HUES48 (cell line): ENCODE measurements at regions not wholly inside any gene's neighbourhood (a gene's known extent, or its start where the extent isn't known, plus 50 kb on each side); places are given as distances from the start of the nearest gene placed in this dataset.
"Not testable (repeated sequence)": the region's sequence is repeated elsewhere in the genome, so short reads cannot be mapped to it uniquely, and the experiment has no call there.

ENCODE experiments used
- H3K27ac ChIP-seq: one replicate; pipeline ENCODE4 v1.7.0; 2013; ENCODE audit warnings: low read depth, low read length, inconsistent platforms
- H3K27me3 ChIP-seq: 2 replicates; pipeline ENCODE4 v1.6.1; 2013; ENCODE audit warnings: mild to moderate bottlenecking, low read length; ENCODE audit not compliant: control insufficient read depth, insufficient read depth
- H3K36me3 ChIP-seq: 2 replicates; pipeline ENCODE4 v1.6.1; 2013; ENCODE audit warnings: low read length; ENCODE audit not compliant: control insufficient read depth, insufficient read depth
- H3K4me1 ChIP-seq: 2 replicates; pipeline ENCODE4 v1.6.1; 2013; ENCODE audit warnings: mild to moderate bottlenecking, low read length; ENCODE audit not compliant: control insufficient read depth, insufficient read depth
- H3K4me3 ChIP-seq: 2 replicates; pipeline ENCODE4 v1.5.1; 2013; ENCODE audit warnings: mild to moderate bottlenecking, low read depth, low read length
- H3K9ac ChIP-seq: 2 replicates; pipeline ENCODE4 v1.6.1; 2013; ENCODE audit warnings: mild to moderate bottlenecking, low read depth, low read length, moderate library complexity
- H3K9me3 ChIP-seq: 2 replicates; pipeline ENCODE4 v1.6.1; 2013; ENCODE audit warnings: low read length; ENCODE audit not compliant: control insufficient read depth, insufficient read depth

DNA sequence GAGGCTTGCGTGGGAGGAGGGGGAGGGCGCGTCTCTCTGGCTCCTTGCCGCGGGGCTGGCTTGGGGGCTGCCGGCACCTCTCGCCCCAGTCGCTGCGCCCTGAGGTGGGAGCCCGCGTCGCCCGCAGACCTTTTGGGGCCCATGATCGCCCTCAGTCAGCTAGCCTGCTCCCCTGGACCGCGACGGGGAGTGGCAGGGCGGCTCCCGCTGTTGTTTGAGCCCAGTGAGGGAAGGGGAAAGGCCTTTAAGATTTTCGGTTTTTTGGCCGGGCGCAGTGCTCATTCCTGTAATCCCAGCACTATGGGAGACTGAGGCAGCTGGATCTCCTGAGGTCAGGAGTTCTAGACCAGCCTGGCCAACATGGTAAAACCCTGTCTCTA lies 62.4 kb upstream of the GOLGA6L4 start:
- H3K4me3 ChIP-seq, H3K27ac ChIP-seq, H3K9me3 ChIP-seq, H3K9ac ChIP-seq, H3K27me3 ChIP-seq, H3K4me1 ChIP-seq, H3K36me3 ChIP-seq: not testable (repeated sequence)
